NCI-H82 (cell line): ENCODE measurements at regions not wholly inside any gene's neighbourhood (a gene's known extent, or its start where the extent isn't known, plus 50 kb on each side); places are given as distances from the start of the nearest gene placed in this dataset.

Experiments
- DNase-seq: peaks from one replicate; lab custom pipeline; 2025; lab: John Stamatoyannopoulos, UW

GRCh38 chr16:62089715-62090114 lies 53.5 kb upstream of the CDH8 start:
- DNase-seq = no peak

GRCh38 chr16:62088731-62089410 lies 52.6 kb upstream of the CDH8 start:
- DNase-seq = no peak
